OCI-LY7 (cell line): ENCODE measurements at regions not wholly inside any gene's neighbourhood (a gene's known extent, or its start where the extent isn't known, plus 50 kb on each side); places are given as distances from the start of the nearest gene placed in this dataset.

Experiments
- BruUV-seq: library from RNA; stranded (reverse); fragments of 400-500 nt; replicated peaks from 2 replicates; lab custom pipeline; 2021; lab: Mats Ljungman, UMichigan
- CTCF ChIA-PET: fragments of 300-600 bp; sonication (Branson Sonifier 250); formaldehyde crosslinking; loops from one replicate; lab custom pipeline; 2022; ENCODE audit warnings: antibody characterized with exemption; ENCODE audit not compliant: unreplicated experiment; lab: Charles Lee
- POLR2A ChIA-PET: fragments of 300-600 bp; sonication (Branson Sonifier 250); formaldehyde crosslinking; loops from one replicate; lab custom pipeline; 2022; ENCODE audit warnings: antibody characterized with exemption; lab: Charles Lee
- DNase-seq: peaks from one replicate; pipeline ENCODE4 v3.0.0-alpha.2; 2015; ENCODE audit warnings: low spot score
- H2AFZ ChIP-seq: fragments of 200-600 bp; sonication (generic), shearing (Covaris generic); 2 replicates; pipeline ENCODE4 v1.6.1; 2014; ENCODE audit warnings: mild to moderate bottlenecking, antibody characterized with exemption, low read length, moderate library complexity
- H3K27ac ChIP-seq: fragments of 200-600 bp; sonication (generic); 2 replicates; pipeline ENCODE4 v1.5.1; 2014; ENCODE audit warnings: mixed run types, low read depth, mild to moderate bottlenecking, moderate library complexity, low read length, inconsistent platforms; ENCODE audit not compliant: poor library complexity, severe bottlenecking
- H3K36me3 ChIP-seq: fragments of 200-600 bp; sonication (generic); 2 replicates; pipeline ENCODE4 v1.6.1; 2014; ENCODE audit warnings: mild to moderate bottlenecking, antibody characterized with exemption, low read length, moderate library complexity, mixed read lengths; ENCODE audit not compliant: insufficient read depth
- H3K4me1 ChIP-seq: fragments of 200-600 bp; sonication (generic); 2 replicates; pipeline ENCODE4 v1.5.1; 2014; ENCODE audit warnings: mild to moderate bottlenecking, low read length; ENCODE audit not compliant: insufficient read depth, poor library complexity, severe bottlenecking
- H3K4me2 ChIP-seq: fragments of 200-600 bp; sonication (generic); 2 replicates; pipeline ENCODE4 v1.6.1; 2014; ENCODE audit warnings: mild to moderate bottlenecking, low read length
- H3K4me3 ChIP-seq: fragments of 200-600 bp; sonication (generic); 2 replicates; pipeline ENCODE4 v1.5.1; 2014; ENCODE audit warnings: mild to moderate bottlenecking, low read depth, low read length; ENCODE audit not compliant: poor library complexity, severe bottlenecking
- H3K79me2 ChIP-seq: fragments of 200-600 bp; sonication (generic); 2 replicates; pipeline ENCODE4 v1.6.1; 2016; ENCODE audit warnings: low read depth, mild to moderate bottlenecking, low read length, moderate library complexity, mixed read lengths; ENCODE audit not compliant: insufficient read depth
- H3K9me2 ChIP-seq: fragments of 200-600 bp; sonication (generic); 2 replicates; pipeline ENCODE4 v1.6.1; 2016; ENCODE audit warnings: mild to moderate bottlenecking, low read length, mixed read lengths; ENCODE audit not compliant: insufficient read depth
- H3K9me3 ChIP-seq: fragments of 200-600 bp; sonication (generic); 2 replicates; pipeline ENCODE4 v1.6.1; 2014; ENCODE audit warnings: mild to moderate bottlenecking, mixed run types, low read length, mixed read lengths
- H4K20me1 ChIP-seq: fragments of 200-600 bp; sonication (generic); 2 replicates; pipeline ENCODE4 v1.6.1; 2014; ENCODE audit warnings: mild to moderate bottlenecking, antibody characterized with exemption, low read length, moderate library complexity, mixed read lengths; ENCODE audit not compliant: insufficient read depth
- EZH2phosphoT487 ChIP-seq: fragments of 200-600 bp; sonication (generic); IDR thresholded peaks from 2 replicates; pipeline ENCODE4 v1.6.1; 2018; ENCODE audit warnings: low read depth, borderline replicate concordance, mild to moderate bottlenecking, mixed run types, antibody characterized with exemption, low read length, moderate library complexity, mixed read lengths
- intact Hi-C: fragments of 100-400 bp; cut with micrococcal nuclease; formaldehyde crosslinking; loops from one replicate; pipeline ENCODE4 v1.10.0; 2022; ENCODE audit not compliant: unreplicated experiment
- TF ChIP-seq, protein P1 (sequence below): fragments of 200-600 bp; sonication (generic); conservative IDR thresholded peaks from 2 replicates; pipeline ENCODE4 v1.5.1; 2014; ENCODE audit warnings: mild to moderate bottlenecking, antibody characterized with exemption, low read length, moderate library complexity, mixed read lengths

DNA sequence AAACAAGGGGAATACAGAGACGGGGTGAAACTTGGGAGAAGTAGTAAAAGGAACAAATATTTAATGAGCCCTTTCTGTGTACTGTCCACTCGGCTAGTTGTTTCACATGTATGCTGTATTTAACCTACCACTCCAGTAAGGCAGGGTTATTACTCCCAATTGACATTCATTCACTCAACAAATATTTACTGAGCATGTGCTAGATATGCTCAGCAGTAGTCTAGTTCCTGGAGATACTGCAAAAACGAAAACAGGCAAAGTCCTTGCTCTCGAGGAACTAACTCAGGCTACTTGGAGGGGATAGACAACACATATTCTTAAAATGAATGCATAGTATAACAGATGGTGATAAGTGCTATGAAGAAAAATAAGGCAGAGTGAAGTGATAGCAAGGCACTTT, 207.3 kb downstream of the SS18 start:
- Histone ChIP-seq H3K4me3 (no peak overlapping the region), H3K36me3 (no peaks in the 10 kb centered on the region), H3K4me1 (no peaks in the 10 kb centered on the region), H3K27ac (no peak overlapping the region), H3K9me2 (no peaks in the 10 kb centered on the region), H3K4me2 (no peak overlapping the region), H3K9me3 (no peaks in the 10 kb centered on the region), H2AFZ (no peak overlapping the region), H4K20me1 (no peaks in the 10 kb centered on the region), H3K79me2 (no peaks in the 10 kb centered on the region)
- ChIA-PET CTCF (no interaction called here), POLR2A (no interaction called here)
- intact Hi-C loops = no loop called here
- no peak for DNase-seq
- TF ChIP-seq EZH2phosphoT487 = no peak
- TF ChIP-seq, protein P1, sequence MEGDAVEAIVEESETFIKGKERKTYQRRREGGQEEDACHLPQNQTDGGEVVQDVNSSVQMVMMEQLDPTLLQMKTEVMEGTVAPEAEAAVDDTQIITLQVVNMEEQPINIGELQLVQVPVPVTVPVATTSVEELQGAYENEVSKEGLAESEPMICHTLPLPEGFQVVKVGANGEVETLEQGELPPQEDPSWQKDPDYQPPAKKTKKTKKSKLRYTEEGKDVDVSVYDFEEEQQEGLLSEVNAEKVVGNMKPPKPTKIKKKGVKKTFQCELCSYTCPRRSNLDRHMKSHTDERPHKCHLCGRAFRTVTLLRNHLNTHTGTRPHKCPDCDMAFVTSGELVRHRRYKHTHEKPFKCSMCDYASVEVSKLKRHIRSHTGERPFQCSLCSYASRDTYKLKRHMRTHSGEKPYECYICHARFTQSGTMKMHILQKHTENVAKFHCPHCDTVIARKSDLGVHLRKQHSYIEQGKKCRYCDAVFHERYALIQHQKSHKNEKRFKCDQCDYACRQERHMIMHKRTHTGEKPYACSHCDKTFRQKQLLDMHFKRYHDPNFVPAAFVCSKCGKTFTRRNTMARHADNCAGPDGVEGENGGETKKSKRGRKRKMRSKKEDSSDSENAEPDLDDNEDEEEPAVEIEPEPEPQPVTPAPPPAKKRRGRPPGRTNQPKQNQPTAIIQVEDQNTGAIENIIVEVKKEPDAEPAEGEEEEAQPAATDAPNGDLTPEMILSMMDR = no peak
- no TSS peak for BruUV-seq

DNA sequence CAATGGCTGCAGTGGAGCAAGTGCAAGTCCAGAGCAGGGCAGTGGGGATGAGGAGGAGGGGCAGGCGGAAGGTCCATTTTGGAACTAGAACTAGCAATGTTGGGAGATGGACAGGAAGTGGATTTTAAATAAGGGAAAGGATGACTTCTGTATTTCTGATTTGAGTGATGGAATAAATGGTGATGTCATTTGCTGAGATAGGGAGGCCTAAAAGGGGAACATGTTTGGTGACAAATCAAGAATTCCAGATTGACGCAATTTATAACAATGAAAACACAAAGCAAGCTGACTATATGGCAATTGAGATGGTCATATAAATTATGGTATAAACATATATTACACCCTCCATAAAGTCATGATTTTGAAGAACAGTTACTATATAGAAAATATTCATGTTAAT, 209.3 kb downstream of the SS18 start:
- intact Hi-C loops = no loop called here
- no peaks in the 10 kb centered on the region for H3K36me3 ChIP-seq
- H3K4me2 ChIP-seq = no peak overlapping the region
- no peak overlapping the region for H2AFZ ChIP-seq
- H3K9me3 ChIP-seq = no peaks in the 10 kb centered on the region
- no peaks in the 10 kb centered on the region for H3K9me2 ChIP-seq
- H3K79me2 ChIP-seq = no peaks in the 10 kb centered on the region
- no peak overlapping the region for H3K4me3 ChIP-seq
- no TSS peak for BruUV-seq
- CTCF ChIA-PET = no interaction called here
- TF ChIP-seq EZH2phosphoT487 = no peak
- TF ChIP-seq, protein P1 = no peak
- H3K27ac ChIP-seq = no peak overlapping the region
- H4K20me1 ChIP-seq = no peaks in the 10 kb centered on the region
- POLR2A ChIA-PET = no interaction called here
- H3K4me1 ChIP-seq = no peaks in the 10 kb centered on the region
- no peak for DNase-seq

DNA sequence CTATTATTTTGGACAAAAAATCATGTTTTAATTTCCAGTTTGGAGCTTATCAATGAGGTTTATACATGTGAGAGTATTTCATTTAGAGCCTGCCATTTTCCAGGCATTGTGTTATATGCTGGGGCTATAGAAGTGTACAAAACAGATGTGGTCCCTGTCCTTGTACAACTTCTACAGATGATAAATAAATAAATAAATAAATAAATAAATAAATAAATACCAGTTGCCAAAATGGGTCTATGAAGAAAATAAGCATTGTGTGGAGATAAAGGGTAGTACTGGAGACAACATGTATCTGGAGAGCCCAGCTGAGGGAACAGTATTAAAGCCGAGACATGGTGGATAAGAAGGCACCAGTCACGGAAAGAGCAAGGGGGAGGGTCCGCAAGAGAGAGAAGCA, 210.0 kb downstream of the SS18 start:
- H3K79me2 ChIP-seq = no peaks in the 10 kb centered on the region
- no TSS peak for BruUV-seq
- intact Hi-C loops = no loop called here
- H3K4me3 ChIP-seq = no peak overlapping the region
- no peaks in the 10 kb centered on the region for H3K9me2 ChIP-seq
- no peak overlapping the region for H3K4me2 ChIP-seq
- no peak for DNase-seq
- no peaks in the 10 kb centered on the region for H3K36me3 ChIP-seq
- H4K20me1 ChIP-seq = no peaks in the 10 kb centered on the region
- H3K27ac ChIP-seq = no peak overlapping the region
- TF ChIP-seq EZH2phosphoT487 = no peak
- TF ChIP-seq, protein P1 = no peak
- H3K4me1 ChIP-seq = no peaks in the 10 kb centered on the region
- H3K9me3 ChIP-seq = no peaks in the 10 kb centered on the region
- no peak overlapping the region for H2AFZ ChIP-seq
- POLR2A ChIA-PET = interaction anchor here (0.6 to 1.0 kb wide), 2 partner anchors 9 to 15 kb away, joined by 3 read pairs; no protein-coding TSS in a partner anchor
- CTCF ChIA-PET = no interaction called here
